DOHH2 (cell line): ENCODE measurements at regions not wholly inside any gene's neighbourhood (a gene's known extent, or its start where the extent isn't known, plus 50 kb on each side); places are given as distances from the start of the nearest gene placed in this dataset.

ENCODE experiments used
- EZH2phosphoT487 ChIP-seq: fragments of 200-600 bp; sonication (generic); IDR thresholded peaks from 2 replicates; pipeline ENCODE4 v1.6.1; 2017; ENCODE audit warnings: borderline replicate concordance, mild to moderate bottlenecking, antibody characterized with exemption, low read length, moderate library complexity, mixed read lengths
- TF ChIP-seq, protein P1 (sequence below): fragments of 200-600 bp; sonication (generic); IDR thresholded peaks from one replicate; pipeline ENCODE4 v1.5.1; 2014; ENCODE audit warnings: antibody characterized with exemption, mild to moderate bottlenecking, low read depth, low read length; ENCODE audit not compliant: poor library complexity, severe bottlenecking

DNA sequence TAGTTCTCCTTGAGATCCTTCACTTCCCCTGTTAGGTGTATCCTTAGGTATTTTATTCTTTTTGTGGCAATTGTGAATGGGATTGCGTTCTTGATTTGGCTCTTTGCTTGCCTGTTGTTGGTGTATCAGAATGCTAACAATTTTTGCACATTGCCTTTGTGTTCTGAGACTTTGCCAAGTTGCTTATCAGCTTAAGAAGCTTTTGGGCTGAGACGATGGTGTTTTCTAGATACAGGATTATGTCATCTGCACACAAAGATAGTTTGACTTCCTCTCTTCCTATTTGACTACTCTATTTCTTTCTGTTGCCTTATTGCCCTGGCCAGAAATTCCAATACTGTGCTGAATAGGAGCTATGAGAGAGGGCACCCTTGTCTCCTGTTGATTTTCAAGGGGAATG is 609.4 kb upstream of the COX7C start:
- TF ChIP-seq, protein P1, sequence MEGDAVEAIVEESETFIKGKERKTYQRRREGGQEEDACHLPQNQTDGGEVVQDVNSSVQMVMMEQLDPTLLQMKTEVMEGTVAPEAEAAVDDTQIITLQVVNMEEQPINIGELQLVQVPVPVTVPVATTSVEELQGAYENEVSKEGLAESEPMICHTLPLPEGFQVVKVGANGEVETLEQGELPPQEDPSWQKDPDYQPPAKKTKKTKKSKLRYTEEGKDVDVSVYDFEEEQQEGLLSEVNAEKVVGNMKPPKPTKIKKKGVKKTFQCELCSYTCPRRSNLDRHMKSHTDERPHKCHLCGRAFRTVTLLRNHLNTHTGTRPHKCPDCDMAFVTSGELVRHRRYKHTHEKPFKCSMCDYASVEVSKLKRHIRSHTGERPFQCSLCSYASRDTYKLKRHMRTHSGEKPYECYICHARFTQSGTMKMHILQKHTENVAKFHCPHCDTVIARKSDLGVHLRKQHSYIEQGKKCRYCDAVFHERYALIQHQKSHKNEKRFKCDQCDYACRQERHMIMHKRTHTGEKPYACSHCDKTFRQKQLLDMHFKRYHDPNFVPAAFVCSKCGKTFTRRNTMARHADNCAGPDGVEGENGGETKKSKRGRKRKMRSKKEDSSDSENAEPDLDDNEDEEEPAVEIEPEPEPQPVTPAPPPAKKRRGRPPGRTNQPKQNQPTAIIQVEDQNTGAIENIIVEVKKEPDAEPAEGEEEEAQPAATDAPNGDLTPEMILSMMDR: no peak
- no peak for TF ChIP-seq EZH2phosphoT487
